Fibroblast of villous mesenchyme (primary cell): ENCODE measurements at regions not wholly inside any gene's neighbourhood (a gene's known extent, or its start where the extent isn't known, plus 50 kb on each side); places are given as distances from the start of the nearest gene placed in this dataset.

Experiments used
- DNase-seq: peaks from one replicate; pipeline ENCODE4 v3.0.0-alpha.2; 2010; ENCODE audit warnings: low read depth
- H3K4me3 ChIP-seq: 2 replicates; pipeline ENCODE4 v1.5.1; 2011; ENCODE audit warnings: low read depth, mild to moderate bottlenecking, low read length
- CTCF ChIP-seq: IDR thresholded peaks from 2 replicates; pipeline ENCODE4 v1.5.1; 2012; ENCODE audit warnings: low read depth, mild to moderate bottlenecking, low read length; ENCODE audit not compliant: insufficient read depth

DNA sequence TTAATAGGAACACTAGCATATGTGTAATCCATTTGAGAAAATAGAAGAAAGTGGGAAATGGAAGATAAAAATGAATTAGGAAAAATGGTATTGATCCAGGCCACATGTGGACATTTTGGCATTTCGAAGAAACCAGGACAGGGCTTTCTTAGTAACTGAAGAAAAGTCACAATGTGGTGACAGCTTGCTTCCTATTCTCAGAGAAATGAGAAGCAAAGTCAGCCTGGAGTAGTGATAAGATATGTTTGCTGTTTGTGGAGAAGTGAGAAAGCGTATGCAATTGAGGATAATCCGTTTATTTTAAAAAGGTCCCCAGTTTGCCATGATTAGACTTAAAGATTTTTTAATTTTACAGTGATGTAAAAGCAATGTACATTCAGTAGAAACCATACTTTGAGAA is 127.9 kb downstream of the SLITRK6 start:
- no peak for TF ChIP-seq CTCF
- H3K4me3 ChIP-seq = no peak overlapping the region

DNA sequence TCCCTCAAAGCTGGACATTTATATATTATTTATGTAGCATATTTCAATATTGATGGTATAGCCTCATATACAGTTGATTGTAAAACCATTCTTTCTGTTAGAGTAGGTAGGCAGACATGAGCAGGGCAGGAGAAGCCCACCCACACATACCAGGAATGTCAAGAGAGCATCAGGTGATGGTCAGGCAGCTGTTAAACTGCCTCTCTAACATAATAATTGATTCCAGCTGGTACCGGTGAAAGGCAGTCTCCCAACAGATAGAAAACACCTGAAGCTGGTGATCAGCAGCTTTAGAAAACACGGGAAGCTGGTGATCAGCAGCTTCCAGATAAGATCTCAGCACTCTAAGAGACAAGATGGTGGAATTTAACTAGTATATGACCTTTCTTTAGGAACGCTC is 132.9 kb downstream of the SLITRK6 start:
- DNase-seq = no peak
- no peak for TF ChIP-seq CTCF
- H3K4me3 ChIP-seq = no peak overlapping the region

More for the DNA sequence above, 127.9 kb downstream of the SLITRK6 start:
- no peak for DNase-seq

DNA sequence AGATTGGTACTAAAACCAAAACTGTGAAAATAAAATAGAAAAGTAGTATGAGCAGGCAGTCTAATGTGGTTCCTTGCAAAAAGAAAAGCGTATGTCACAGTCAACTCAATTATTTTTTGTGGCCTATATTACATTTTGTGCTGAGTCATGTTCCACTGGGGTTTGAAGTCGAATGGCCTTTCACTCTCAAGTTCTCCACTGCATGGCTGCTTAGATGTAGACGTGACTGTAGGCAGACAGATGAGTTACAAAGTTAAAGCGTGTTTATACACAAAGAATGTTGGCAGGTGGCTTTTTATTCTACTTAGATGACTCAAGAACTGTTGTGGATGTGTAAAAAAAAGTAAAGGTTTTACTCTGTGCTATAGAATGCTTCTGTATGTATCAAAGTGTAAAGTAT is 133.9 kb downstream of the SLITRK6 start:
- TF ChIP-seq CTCF = no peak
- no peak for DNase-seq

GRCh38 chr13:85663856-85664255 is 135.4 kb downstream of the SLITRK6 start:
- DNase-seq = no peak
- no peak for TF ChIP-seq CTCF
- H3K4me3 ChIP-seq = no peak overlapping the region

More for the DNA sequence above, 133.9 kb downstream of the SLITRK6 start:
- H3K4me3 ChIP-seq = no peak overlapping the region

- no peak for TF ChIP-seq CTCF
- H3K4me3 ChIP-seq = no peak overlapping the region
- DNase-seq = no peak
These were observed 137.0 kb downstream of the SLITRK6 start for GRCh38 chr13:85662186-85662585.

- DNase-seq = no peak
- no peak for TF ChIP-seq CTCF
- H3K4me3 ChIP-seq = no peak overlapping the region
These were observed 137.5 kb downstream of the SLITRK6 start for GRCh38 chr13:85661675-85662074.

DNA sequence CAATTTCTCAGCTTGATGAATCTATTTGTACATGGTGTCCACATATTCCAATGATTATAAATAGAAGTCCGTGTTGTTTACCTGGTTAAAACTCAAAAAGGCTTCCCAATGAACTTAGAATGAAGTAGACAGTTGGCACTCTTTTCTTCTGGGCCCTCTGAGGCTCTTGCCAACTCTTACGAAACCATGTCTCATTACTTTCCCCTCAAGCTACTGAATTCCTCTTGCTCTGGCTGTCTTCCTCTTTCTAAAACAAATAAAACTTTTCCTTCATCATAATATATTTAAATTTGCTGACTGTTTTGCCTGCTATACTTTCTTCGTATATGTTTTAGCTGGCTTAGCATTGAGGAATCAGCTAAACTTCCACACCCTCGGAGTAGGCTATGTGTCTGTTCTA is 139.7 kb downstream of the SLITRK6 start:
- no peak overlapping the region for H3K4me3 ChIP-seq
- no peak for TF ChIP-seq CTCF
- DNase-seq = no peak
